ENCODE measurements at regions not wholly inside any gene's neighbourhood (a gene's known extent, or its start where the extent isn't known, plus 50 kb on each side); places are given as distances from the start of the nearest gene placed in this dataset.
"Not testable (repeated sequence)": the region's sequence is repeated elsewhere in the genome, so short reads cannot be mapped to it uniquely, and the experiment has no call there.

- TF ChIP-seq CTCF (conservative IDR thresholded peaks at IDR 0.05); EZH2 (IDR thresholded peaks at IDR 0.05; ENCODE audit: low read depth): not testable (repeated sequence)
These were observed 167.8 kb downstream of the TM9SF2 start for GRCh38 chr13:99669096-99669495.
